Duodenal mucosa (tissue), 2 donors: ENCODE measurements at regions not wholly inside any gene's neighbourhood (a gene's known extent, or its start where the extent isn't known, plus 50 kb on each side); places are given as distances from the start of the nearest gene placed in this dataset.
"Not testable (repeated sequence)": the region's sequence is repeated elsewhere in the genome, so short reads cannot be mapped to it uniquely, and the experiment has no call there.

ENCODE experiments used
- H3K27ac ChIP-seq: one replicate; pipeline ENCODE4 v1.7.0; 2013; ENCODE audit warnings: low read depth, low read length
- H3K27me3 ChIP-seq, 2 donors: one replicate each; pipeline ENCODE4 v1.7.0; 2013; ENCODE audit warnings: low read length in 2 of 2, control low read depth in 1 of 2; ENCODE audit not compliant: insufficient read depth in 2 of 2, control insufficient read depth in 1 of 2
- H3K36me3 ChIP-seq, 2 donors: one replicate each; pipeline ENCODE4 v1.7.0; 2013; ENCODE audit warnings: low read length in 2 of 2, control low read depth in 1 of 2; ENCODE audit not compliant: insufficient read depth in 2 of 2, control insufficient read depth in 1 of 2
- H3K4me1 ChIP-seq, 2 donors: one replicate each; pipeline ENCODE4 v1.7.0; 2013; ENCODE audit warnings: low read length in 2 of 2, control low read depth in 1 of 2; ENCODE audit not compliant: insufficient read depth in 2 of 2, control insufficient read depth in 1 of 2
- H3K4me3 ChIP-seq, 2 donors: one replicate each; pipeline ENCODE4 v1.7.0; 2013; ENCODE audit warnings: low read length in 2 of 2, low read depth in 1 of 2
- H3K9ac ChIP-seq, 2 donors: one replicate each; pipeline ENCODE4 v1.7.0; 2013; ENCODE audit warnings: low read length in 2 of 2, low read depth in 1 of 2
- H3K9me3 ChIP-seq, 2 donors: one replicate each; pipeline ENCODE4 v1.7.0; 2013; ENCODE audit warnings: low read length in 2 of 2, control low read depth in 1 of 2; ENCODE audit not compliant: control insufficient read depth in 1 of 2

DNA sequence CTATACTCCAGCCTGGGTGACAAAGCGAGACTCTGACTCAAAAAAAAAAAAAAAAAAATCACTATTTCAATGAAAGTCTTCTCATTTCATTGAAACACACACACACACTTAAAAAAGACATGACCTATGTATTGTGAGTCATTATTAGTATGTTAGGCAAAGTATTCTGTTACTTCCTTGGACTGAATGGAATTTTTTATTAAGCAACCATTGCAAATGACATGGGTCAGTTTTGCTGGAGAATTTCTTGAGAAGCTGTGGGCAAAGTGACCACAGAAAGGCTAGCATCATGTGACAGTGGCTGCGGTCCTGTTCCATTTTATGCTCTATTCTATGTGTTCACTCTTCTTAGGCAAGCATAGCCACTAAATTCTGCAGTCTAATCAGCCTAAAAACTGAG, 695.7 kb downstream of the TDRD15 start:
- no peaks in the 10 kb centered on the region for H3K27me3 ChIP-seq
- no peaks in the 10 kb centered on the region for H3K4me1 ChIP-seq
- H3K9me3 ChIP-seq = peaks cover 2 to 7% of the 10 kb centered on the region in 2 donors
- no peak overlapping the region for H3K9ac ChIP-seq
- H3K27ac ChIP-seq = no peak overlapping the region
- no peak overlapping the region for H3K4me3 ChIP-seq
- H3K36me3 ChIP-seq = no peaks in the 10 kb centered on the region

DNA sequence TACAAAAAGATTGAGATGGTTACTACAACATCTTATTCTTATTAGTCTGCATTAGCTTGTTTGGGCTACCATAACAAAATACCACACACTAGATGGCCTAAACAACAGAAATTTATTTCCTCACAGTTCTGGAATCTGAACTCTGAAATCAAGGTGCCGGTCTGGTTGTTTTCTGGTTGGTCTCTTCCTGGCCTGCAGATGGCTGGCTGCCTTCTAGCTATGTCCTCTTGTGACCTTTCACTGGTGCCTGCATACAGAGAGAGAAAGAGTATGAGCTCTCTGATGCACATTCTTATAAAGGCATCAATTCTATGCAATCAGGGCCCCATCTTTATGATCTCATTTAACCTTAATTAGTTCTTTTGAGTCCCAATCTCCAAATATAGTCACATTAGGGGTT, 696.5 kb downstream of the TDRD15 start:
- H3K9ac ChIP-seq = no peak overlapping the region
- H3K27me3 ChIP-seq = no peaks in the 10 kb centered on the region
- peaks cover 2 to 7% of the 10 kb centered on the region in 2 donors for H3K9me3 ChIP-seq
- no peaks in the 10 kb centered on the region for H3K4me1 ChIP-seq
- H3K36me3 ChIP-seq = no peaks in the 10 kb centered on the region
- no peak overlapping the region for H3K27ac ChIP-seq
- no peak overlapping the region for H3K4me3 ChIP-seq

DNA sequence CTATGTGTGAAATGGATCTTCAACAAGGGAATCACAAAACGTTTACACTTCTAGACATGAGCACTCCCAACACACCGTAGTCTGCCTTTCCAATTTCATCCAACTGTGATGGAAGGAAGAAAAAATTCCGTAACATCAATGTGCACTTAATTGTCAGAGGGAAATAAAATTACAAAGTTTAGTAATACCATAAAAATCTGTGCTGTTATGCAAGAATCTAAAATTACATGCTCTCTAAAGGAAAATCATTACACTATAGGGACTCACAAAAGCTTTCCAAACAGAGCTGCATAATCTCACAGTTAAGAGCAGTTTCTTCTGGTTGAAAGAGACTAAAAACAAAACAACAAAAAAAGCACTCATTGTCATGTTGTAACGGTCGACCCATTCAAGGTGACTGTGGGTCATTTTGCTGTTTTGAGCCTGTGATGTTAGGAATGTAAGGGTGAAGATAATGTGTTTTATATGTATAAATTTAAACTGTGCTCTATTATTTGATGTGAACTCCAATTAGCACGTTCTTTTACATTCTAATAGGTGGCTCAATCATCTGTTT, 698.0 kb downstream of the TDRD15 start:
- no peaks in the 10 kb centered on the region for H3K27me3 ChIP-seq
- H3K4me1 ChIP-seq = no peaks in the 10 kb centered on the region
- H3K9ac ChIP-seq = no peak overlapping the region
- H3K9me3 ChIP-seq = peaks cover 2 to 7% of the 10 kb centered on the region in 2 donors
- no peak overlapping the region for H3K4me3 ChIP-seq
- H3K36me3 ChIP-seq = no peaks in the 10 kb centered on the region
- H3K27ac ChIP-seq = no peak overlapping the region

DNA sequence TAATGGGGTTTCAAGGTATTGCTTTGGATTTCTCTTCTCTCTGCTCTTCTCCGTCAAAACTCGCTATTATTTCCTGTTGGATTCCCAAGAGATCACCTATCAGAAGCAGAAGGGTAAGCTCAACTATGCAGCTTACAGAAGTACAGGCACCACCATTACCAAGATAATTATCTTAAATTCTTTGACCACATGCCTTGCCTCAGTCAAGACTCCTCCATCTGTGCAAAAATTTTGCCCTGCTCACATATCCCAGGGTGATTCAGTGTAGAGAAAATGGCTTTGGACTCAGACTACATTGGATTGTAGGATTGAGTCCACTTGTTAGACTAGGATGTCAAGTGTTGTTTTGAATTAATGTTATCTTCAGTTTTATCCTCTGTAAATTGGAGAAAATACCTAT, 698.7 kb downstream of the TDRD15 start:
- Histone ChIP-seq H3K36me3 (no peaks in the 10 kb centered on the region), H3K27me3 (no peaks in the 10 kb centered on the region), H3K9me3 (peaks cover 2 to 7% of the 10 kb centered on the region in 2 donors), H3K4me3 (no peak overlapping the region), H3K9ac (no peak overlapping the region), H3K27ac (no peak overlapping the region), H3K4me1 (no peaks in the 10 kb centered on the region)

DNA sequence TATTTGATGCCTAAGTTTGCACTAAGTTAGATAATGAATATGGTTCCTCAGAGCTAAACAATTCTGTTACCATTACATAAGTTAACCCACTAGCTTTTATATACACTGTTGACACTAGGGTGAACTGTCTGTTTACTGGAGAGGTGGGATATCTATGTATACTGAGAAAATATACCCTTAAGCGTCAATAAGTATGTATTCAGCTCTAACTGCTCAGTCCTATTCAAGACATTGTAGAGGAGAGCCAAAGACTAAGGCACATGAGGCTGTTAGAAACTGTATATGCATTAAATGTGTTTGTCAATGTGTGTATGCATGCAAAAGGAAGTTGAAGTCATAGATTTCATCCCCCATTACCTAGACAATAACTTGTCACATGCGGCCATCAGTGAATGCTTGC, 710.0 kb downstream of the TDRD15 start:
- H3K4me1 ChIP-seq = no peaks in the 10 kb centered on the region
- H3K4me3 ChIP-seq = no peak overlapping the region
- no peaks in the 10 kb centered on the region for H3K9me3 ChIP-seq
- H3K27me3 ChIP-seq = no peaks in the 10 kb centered on the region
- no peak overlapping the region for H3K27ac ChIP-seq
- no peak overlapping the region for H3K9ac ChIP-seq
- H3K36me3 ChIP-seq = no peaks in the 10 kb centered on the region

DNA sequence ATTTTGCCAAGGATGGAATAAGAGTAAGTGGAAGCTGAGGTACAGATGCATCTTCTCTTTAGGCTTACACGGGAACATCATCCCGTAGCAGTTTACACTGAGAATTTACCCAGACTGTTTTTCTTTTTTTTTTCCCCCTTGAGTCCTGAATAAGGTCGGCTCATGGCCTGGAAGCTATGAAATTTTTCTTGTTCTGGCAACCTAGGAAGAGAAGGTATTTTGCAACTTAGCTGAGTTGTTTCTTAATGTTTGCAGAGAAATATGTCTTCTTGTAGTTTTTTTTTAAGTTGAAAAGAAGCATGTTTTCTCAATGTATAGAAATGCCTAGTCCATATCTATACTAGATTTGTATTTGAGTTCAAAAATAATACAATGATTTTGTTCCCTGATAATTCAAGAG, 712.5 kb downstream of the TDRD15 start:
- Histone ChIP-seq H3K4me3 (no peak overlapping the region), H3K4me1 (no peaks in the 10 kb centered on the region), H3K36me3 (no peaks in the 10 kb centered on the region), H3K27ac (no peak overlapping the region), H3K9ac (no peak overlapping the region), H3K27me3 (no peaks in the 10 kb centered on the region), H3K9me3 (no peaks in the 10 kb centered on the region)

DNA sequence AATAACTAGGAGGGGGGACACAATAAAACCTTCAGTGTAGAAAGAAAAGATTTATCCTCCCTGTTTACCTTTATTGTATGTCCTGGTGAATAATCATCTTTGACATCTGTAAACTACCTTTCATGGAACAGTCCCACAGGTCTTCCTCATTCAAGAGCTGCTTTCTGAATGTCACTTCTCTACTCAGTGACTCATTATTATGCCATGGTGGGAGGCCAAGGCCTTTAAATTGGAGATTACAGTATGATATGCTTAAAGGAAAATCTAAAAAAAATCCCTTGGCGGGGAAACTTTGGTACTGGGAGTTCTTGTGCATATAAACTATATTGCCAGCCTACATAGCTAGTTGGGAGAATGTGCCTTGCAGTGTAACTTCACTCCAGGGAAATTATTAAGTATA, 713.0 kb downstream of the TDRD15 start:
- no peaks in the 10 kb centered on the region for H3K27me3 ChIP-seq
- no peaks in the 10 kb centered on the region for H3K36me3 ChIP-seq

DNA sequence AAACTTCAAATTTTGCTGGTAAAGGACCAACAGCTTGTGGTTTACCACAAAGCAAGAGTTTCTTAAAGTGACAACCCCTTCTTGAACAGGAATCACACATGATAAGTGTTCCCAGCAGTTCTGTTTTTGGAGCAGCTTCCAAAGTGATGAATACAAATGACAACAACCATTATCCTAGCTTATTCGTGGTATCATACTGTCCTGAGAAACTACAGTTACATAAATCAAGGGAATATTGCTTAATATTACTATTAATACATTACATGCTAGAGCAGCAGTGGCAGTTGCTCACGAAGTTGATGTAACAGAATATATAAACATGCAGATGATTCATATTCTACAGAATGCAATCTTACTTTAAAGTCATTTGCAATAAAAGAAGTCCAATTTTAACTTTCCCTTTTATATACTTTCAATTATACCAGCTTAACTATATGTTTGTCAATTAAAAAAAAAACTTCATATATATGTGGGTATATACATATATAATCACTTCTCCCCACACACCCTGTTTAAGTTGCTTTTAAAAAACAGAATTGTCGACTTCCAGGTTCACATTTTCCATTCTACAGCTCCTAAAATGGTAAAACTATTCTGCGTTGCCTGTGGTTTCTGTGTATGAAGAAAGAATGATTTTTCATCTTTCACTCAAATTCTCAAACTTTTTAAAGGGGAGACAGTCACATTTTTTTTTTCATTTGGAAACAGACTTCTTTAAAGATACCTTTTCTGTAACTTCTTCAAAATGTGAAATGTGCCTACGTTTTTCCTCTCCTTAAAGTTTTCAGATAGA, 713.6 kb downstream of the TDRD15 start:
- H3K36me3 ChIP-seq = no peaks in the 10 kb centered on the region
- no peak overlapping the region for H3K4me3 ChIP-seq
- H3K4me1 ChIP-seq = no peaks in the 10 kb centered on the region
- no peak overlapping the region for H3K27ac ChIP-seq
- no peak overlapping the region for H3K9ac ChIP-seq
- H3K27me3 ChIP-seq = no peaks in the 10 kb centered on the region
- no peaks in the 10 kb centered on the region for H3K9me3 ChIP-seq

More for the DNA sequence above, 713.0 kb downstream of the TDRD15 start:
- Histone ChIP-seq H3K4me3 (no peak overlapping the region), H3K9ac (no peak overlapping the region), H3K9me3 (no peaks in the 10 kb centered on the region), H3K4me1 (no peaks in the 10 kb centered on the region), H3K27ac (no peak overlapping the region)

DNA sequence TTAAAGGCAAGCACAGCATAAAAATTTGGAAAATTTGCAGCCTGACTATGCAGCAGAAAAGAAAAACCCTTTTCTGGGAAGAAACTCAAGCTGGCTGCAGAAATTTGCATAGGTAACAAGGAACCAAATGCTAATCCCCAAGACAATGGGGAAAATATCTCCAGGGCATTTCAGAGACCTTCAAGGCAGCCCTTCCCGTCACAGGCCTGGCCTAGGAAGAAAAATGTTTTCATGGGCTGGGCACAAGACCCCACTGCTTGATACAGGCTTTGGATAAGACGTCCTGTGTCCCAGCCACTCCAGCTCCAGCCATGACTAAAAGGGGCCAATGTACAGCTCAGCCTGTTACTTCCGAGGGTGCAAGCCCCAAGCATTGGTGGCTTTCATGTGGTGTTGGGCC, 717.6 kb downstream of the TDRD15 start:
- Histone ChIP-seq H3K36me3 (no peaks in the 10 kb centered on the region), H3K9me3 (no peaks in the 10 kb centered on the region), H3K4me3 (no peak overlapping the region), H3K27ac (no peak overlapping the region), H3K4me1 (no peaks in the 10 kb centered on the region), H3K9ac (no peak overlapping the region), H3K27me3 (no peaks in the 10 kb centered on the region)

DNA sequence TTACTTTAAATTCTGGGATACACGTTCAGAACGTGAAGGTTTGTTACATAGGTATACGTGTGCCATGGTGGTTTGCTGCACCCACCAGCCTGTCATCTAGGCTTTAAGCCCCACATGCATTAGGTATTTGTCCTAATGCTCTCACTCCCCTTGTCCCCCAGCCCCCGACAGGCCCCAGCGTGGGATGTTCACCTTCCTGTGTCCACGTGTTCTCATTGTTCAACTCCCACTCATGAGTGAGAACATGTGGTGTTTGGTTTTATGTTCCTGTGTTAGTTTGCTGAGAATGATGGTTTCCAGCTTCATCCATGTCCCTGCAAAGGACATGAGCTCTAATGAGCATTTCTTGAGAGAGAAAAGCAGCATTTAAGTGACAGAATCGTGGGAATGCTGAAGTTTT, 726.6 kb downstream of the TDRD15 start:
- not testable (repeated sequence) for H3K36me3 ChIP-seq, H3K27me3 ChIP-seq, H3K27ac ChIP-seq, H3K4me1 ChIP-seq, H3K4me3 ChIP-seq, H3K9me3 ChIP-seq, H3K9ac ChIP-seq
